Thyroid gland (tissue), 4 donors: ENCODE measurements at regions not wholly inside any gene's neighbourhood (a gene's known extent, or its start where the extent isn't known, plus 50 kb on each side); places are given as distances from the start of the nearest gene placed in this dataset.

Experiments used
- CTCF ChIP-seq, 6 experiments: fragments of 200-600 bp in 3 of 6; fragments of 450-650 bp in 3 of 6; sonication (generic) in 3 of 6; IDR thresholded peaks; one replicate each; pipeline ENCODE4 v1.5.1; 2016 to 2019; ENCODE audit warnings: antibody characterized with exemption in 6 of 6, mild to moderate bottlenecking in 2 of 6, inconsistent platforms in 1 of 6, moderate library complexity in 1 of 6
- POLR2A ChIP-seq, 2 donors: fragments of 450-650 bp; IDR thresholded peaks; one replicate each; pipeline ENCODE4 v1.6.1; 2017; ENCODE audit warnings: antibody characterized with exemption in 2 of 2, mild to moderate bottlenecking in 2 of 2, moderate library complexity in 1 of 2

- TF ChIP-seq POLR2A (IDR thresholded peaks at IDR 0.05): no peak
- TF ChIP-seq CTCF (IDR thresholded peaks at IDR 0.05): no peak
These were observed 858.1 kb downstream of the TRIB2 start for GRCh38 chr2:13574831-13575230.
